T-cell (primary cell): ENCODE measurements at regions not wholly inside any gene's neighbourhood (a gene's known extent, or its start where the extent isn't known, plus 50 kb on each side); places are given as distances from the start of the nearest gene placed in this dataset.
"Not testable (repeated sequence)": the region's sequence is repeated elsewhere in the genome, so short reads cannot be mapped to it uniquely, and the experiment has no call there.

Experiments used
- ATAC-seq, 4 experiments: fragments of 200-7000 bp in 3 of 4; fragments of 150-1000 bp in 1 of 4; cut with Tn5 transposase; replicated peaks in 1 of 4; 1 replicate in 3 of 4; 2 replicates in 1 of 4; pipeline ENCODE4 v1.10.0; 2021; ENCODE audit warnings: moderate library complexity in 3 of 4, mild to moderate bottlenecking in 2 of 4, moderate number of reproducible peaks in 1 of 4
- CTCF ChIA-PET, 2 donors: fragments of 300-600 bp; sonication (Branson Sonifier 250); formaldehyde crosslinking; loops; one replicate each; lab custom pipeline; 2022; ENCODE audit warnings: antibody characterized with exemption in 2 of 2; lab: Charles Lee
- POLR2A ChIA-PET, 2 donors: fragments of 300-600 bp; sonication (Branson Sonifier 250); formaldehyde crosslinking; loops; one replicate each; lab custom pipeline; 2022; ENCODE audit warnings: antibody characterized with exemption in 2 of 2; lab: Charles Lee
- DNase-seq, 35 experiments: peaks; one replicate each; pipeline versions ENCODE4 v3.0.0 to v3.0.0-alpha.2; 2013 to 2023
- H3K27ac ChIP-seq: one replicate; pipeline ENCODE4 v1.5.1; 2013; ENCODE audit warnings: low read length
- H3K27me3 ChIP-seq, 2 experiments: replicated peaks in 1 of 2; 1 replicate in 1 of 2; 2 replicates in 1 of 2; pipeline versions ENCODE4 v1.6.1 to v1.7.0; 2013; ENCODE audit warnings: low read length in 1 of 2, mixed read lengths in 1 of 2; ENCODE audit not compliant: control insufficient read depth in 2 of 2, insufficient read depth in 2 of 2; ENCODE audit errors: extremely low read depth in 1 of 2
- H3K36me3 ChIP-seq, 2 donors: 1 replicate in 1 of 2; 2 replicates in 1 of 2; pipeline versions ENCODE4 v1.6.1 to v1.7.0; 2013; ENCODE audit warnings: low read length in 1 of 2; ENCODE audit not compliant: control insufficient read depth in 2 of 2, insufficient read depth in 1 of 2; ENCODE audit errors: extremely low read depth in 1 of 2
- H3K4me1 ChIP-seq, 2 experiments: 1 replicate in 1 of 2; 2 replicates in 1 of 2; pipeline versions ENCODE4 v1.6.1 to v1.7.0; 2013; ENCODE audit warnings: low read length in 2 of 2, mixed read lengths in 1 of 2; ENCODE audit not compliant: insufficient read depth in 2 of 2, control insufficient read depth in 1 of 2; ENCODE audit errors: extremely low read depth in 1 of 2
- H3K4me3 ChIP-seq, 2 donors: 1 replicate in 1 of 2; 2 replicates in 1 of 2; pipeline versions ENCODE4 v1.5.1 to v1.7.0; 2013; ENCODE audit warnings: mild to moderate bottlenecking in 2 of 2, low read length in 1 of 2, moderate library complexity in 1 of 2; ENCODE audit not compliant: control insufficient read depth in 1 of 2; ENCODE audit errors: extremely low read depth in 1 of 2
- H3K9me3 ChIP-seq: 2 replicates; pipeline ENCODE4 v1.7.0; 2013
- H3K27ac Mint-ChIP-seq, 2 donors: one replicate each; pipeline ENCODE4 v1.8.0; 2020 to 2021; ENCODE audit warnings: mild to moderate bottlenecking in 2 of 2, mixed read lengths in 2 of 2
- H3K27me3 Mint-ChIP-seq, 2 donors: one replicate each; pipeline ENCODE4 v1.8.0; 2021 to 2022; ENCODE audit warnings: mixed read lengths in 2 of 2
- H3K36me3 Mint-ChIP-seq: one replicate; pipeline ENCODE4 v1.8.0; 2021; ENCODE audit warnings: mixed read lengths
- H3K4me1 Mint-ChIP-seq, 3 donors: one replicate each; pipeline ENCODE4 v1.8.0; 2020 to 2022; ENCODE audit warnings: mixed read lengths in 3 of 3, mild to moderate bottlenecking in 1 of 3
- H3K4me3 Mint-ChIP-seq, 3 donors: one replicate each; pipeline ENCODE4 v1.8.0; 2020 to 2022; ENCODE audit warnings: mild to moderate bottlenecking in 3 of 3, mixed read lengths in 3 of 3, moderate library complexity in 3 of 3
- H3K9me3 Mint-ChIP-seq, 3 donors: one replicate each; pipeline ENCODE4 v1.8.0; 2020 to 2022; ENCODE audit warnings: mixed read lengths in 3 of 3
- WGBS: methylation state at CpG from one replicate; pipeline ENCODE4 v1.1.5; 2013; ENCODE audit warnings: missing lambda C conversion rate; ENCODE audit not compliant: insufficient coverage; 5-methylcytosine and 5-hydroxymethylcytosine counted together

DNA sequence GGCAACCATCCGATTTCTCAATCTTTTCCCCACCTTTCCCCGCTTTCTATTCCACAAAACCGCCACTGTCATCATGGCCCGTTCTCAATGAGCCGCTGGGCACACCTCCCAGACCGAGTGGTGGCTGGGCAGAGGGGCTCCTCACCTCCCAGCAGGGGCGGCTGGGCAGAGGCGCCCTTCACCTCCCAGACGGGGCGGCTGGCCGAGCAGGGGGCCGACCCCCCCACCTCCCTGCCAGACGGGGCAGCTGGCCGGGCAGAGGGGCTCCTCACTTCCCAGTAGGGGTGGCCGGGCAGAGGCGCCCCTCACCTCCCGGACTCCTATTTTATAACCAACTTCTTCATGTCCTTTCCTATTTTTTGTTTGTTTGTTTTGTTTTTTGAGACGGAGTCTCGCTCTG, 1096.5 kb downstream of the ZPLD1 start:
- 98% methylated on average over 10 of the region's 19 CpGs for WGBS
- H3K9me3 ChIP-seq, H3K27me3 Mint-ChIP-seq, H3K4me3 ChIP-seq, H3K36me3 Mint-ChIP-seq, H3K4me3 Mint-ChIP-seq, H3K27ac Mint-ChIP-seq, CTCF ChIA-PET, ATAC-seq, H3K27ac ChIP-seq, H3K27me3 ChIP-seq, H3K4me1 Mint-ChIP-seq, H3K4me1 ChIP-seq, DNase-seq, H3K9me3 Mint-ChIP-seq, POLR2A ChIA-PET, H3K36me3 ChIP-seq: not testable (repeated sequence)

DNA sequence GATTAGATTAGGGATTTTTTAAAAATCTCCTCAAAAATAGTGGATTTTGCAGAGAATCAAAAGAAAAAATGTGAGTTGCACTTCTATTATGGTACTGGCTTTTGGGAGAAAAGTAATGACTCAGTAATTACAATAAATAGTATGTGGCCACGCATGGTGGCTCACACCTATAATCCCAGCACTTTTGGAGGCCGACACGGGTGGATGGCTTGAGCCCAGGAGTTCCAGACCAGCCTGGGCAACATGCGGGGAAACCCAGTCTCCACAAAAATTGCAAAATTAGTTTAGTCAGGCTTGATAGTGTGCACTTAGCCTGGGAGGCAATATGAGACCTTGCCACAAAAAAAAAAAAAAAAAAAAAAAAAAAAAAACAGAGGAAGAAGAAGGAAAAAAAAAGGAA, 1098.2 kb downstream of the ZPLD1 start:
- Mint-ChIP-seq H3K27me3 (no peaks in the 10 kb centered on the region), H3K36me3 (no peaks in the 10 kb centered on the region), H3K27ac (no peak overlapping the region), H3K9me3 (no peaks in the 10 kb centered on the region), H3K4me3 (no peak overlapping the region), H3K4me1 (no peaks in the 10 kb centered on the region)
- no CpG with 5 or more reads among the region's 4 CpGs for WGBS
- ATAC-seq: no peak
- H3K27ac ChIP-seq: no peak overlapping the region
- no peaks in the 10 kb centered on the region for H3K9me3 ChIP-seq
- DNase-seq: no peak
- no peaks in the 10 kb centered on the region for H3K36me3 ChIP-seq
- POLR2A ChIA-PET: no interaction called here
- no peaks in the 10 kb centered on the region for H3K4me1 ChIP-seq
- CTCF ChIA-PET: no interaction called here
- no peak overlapping the region for H3K4me3 ChIP-seq
- no peaks in the 10 kb centered on the region for H3K27me3 ChIP-seq

DNA sequence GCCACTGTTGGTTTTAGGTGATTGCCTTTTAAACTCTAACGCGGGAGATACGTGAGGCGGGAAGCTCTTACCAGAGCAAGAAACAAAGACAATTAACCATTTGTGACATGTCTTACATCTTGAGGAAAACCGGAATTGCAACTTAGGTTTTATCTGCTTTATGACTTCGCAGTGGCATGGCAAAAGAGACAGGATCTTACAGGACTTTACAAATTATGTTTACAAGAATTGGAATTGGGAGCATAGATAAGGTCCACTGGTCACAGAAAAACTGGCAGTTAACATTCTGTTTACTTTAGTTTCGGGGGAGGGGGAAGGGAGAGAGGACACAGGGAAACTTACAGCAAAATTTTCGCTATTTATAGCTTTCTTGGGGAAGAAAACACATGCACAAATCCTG, 1119.6 kb downstream of the ZPLD1 start:
- ATAC-seq (no peak), DNase-seq (no peak)
- H3K27ac ChIP-seq: no peak overlapping the region
- CTCF ChIA-PET: no interaction called here
- H3K36me3 ChIP-seq: no peaks in the 10 kb centered on the region
- no peak overlapping the region for H3K4me3 ChIP-seq
- Mint-ChIP-seq H3K4me1 (no peaks in the 10 kb centered on the region), H3K36me3 (no peaks in the 10 kb centered on the region), H3K4me3 (no peak overlapping the region), H3K9me3 (peaks cover 0 to 15% (median 2%) of the 10 kb centered on the region in 3 donors), H3K27ac (no peak overlapping the region), H3K27me3 (no peaks in the 10 kb centered on the region)
- no peaks in the 10 kb centered on the region for H3K27me3 ChIP-seq
- no peaks in the 10 kb centered on the region for H3K9me3 ChIP-seq
- WGBS: 88% methylated on average over 4 of the region's 8 CpGs
- POLR2A ChIA-PET: no interaction called here
- no peaks in the 10 kb centered on the region for H3K4me1 ChIP-seq

DNA sequence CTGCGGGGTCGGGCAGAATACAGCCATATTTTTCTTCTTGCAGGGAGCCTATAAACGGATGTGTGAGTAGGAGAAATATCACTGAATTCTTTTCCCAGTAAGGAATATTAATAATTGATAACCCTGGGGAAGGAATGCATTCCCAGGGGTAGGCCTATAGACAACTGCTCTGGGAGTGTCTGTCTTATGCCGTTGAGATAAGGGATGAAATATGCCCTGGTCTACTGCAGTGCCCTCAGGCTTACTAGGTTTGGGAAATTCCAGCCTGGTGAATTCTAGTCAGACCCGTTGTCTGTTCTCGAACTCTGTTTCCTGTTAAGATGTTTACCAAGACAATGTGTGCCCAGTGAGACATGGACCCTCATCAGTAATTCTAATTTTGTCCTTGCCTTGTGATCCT, 1129.3 kb downstream of the ZPLD1 start:
- POLR2A ChIA-PET: not testable (repeated sequence)
- H3K9me3 Mint-ChIP-seq: peaks cover 8 to 15% (median 14%) of the 10 kb centered on the region in 3 donors
- WGBS: 78% methylated on average over 3 of the region's 6 CpGs

DNA sequence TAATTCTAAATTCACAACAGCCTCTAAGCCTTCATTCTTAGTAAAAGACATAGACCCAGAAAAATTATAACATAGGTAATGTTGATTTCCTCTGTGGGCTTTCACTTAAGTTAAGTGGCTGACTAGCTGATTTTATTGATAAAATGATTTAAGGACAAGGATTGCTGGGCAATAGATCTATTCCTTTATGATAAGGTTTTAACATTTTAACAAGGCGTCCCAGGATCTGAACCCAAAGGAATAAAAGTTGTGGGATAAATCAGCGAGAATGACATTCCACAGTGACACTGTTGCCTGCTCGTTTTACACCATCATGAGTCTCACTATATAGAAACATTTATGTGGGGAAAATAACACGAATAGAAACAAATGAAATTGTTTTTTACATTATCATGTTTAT, 1151.0 kb downstream of the ZPLD1 start:
- H3K9me3 Mint-ChIP-seq: peaks cover 2 to 14% (median 13%) of the 10 kb centered on the region in 3 donors
- no peaks in the 10 kb centered on the region for H3K36me3 Mint-ChIP-seq
- ChIA-PET POLR2A (no interaction called here), CTCF (no interaction called here)
- no peak for DNase-seq
- Histone ChIP-seq H3K27me3 (no peaks in the 10 kb centered on the region), H3K4me3 (no peak overlapping the region), H3K9me3 (peaks cover 2% of the 10 kb centered on the region), H3K27ac (no peak overlapping the region), H3K4me1 (no peaks in the 10 kb centered on the region), H3K36me3 (no peaks in the 10 kb centered on the region)
- no peak for ATAC-seq
- H3K4me3 Mint-ChIP-seq: no peak overlapping the region
- no peaks in the 10 kb centered on the region for H3K27me3 Mint-ChIP-seq
- WGBS: no CpG with 5 or more reads among the region's 4 CpGs
- H3K4me1 Mint-ChIP-seq: no peaks in the 10 kb centered on the region
- H3K27ac Mint-ChIP-seq: no peak overlapping the region

More for the DNA sequence above, 1129.3 kb downstream of the ZPLD1 start:
- H3K27me3 Mint-ChIP-seq, H3K4me3 Mint-ChIP-seq, DNase-seq, H3K4me1 Mint-ChIP-seq, H3K27me3 ChIP-seq, H3K4me1 ChIP-seq, H3K9me3 ChIP-seq, H3K36me3 Mint-ChIP-seq, H3K27ac ChIP-seq, H3K27ac Mint-ChIP-seq, H3K36me3 ChIP-seq, H3K4me3 ChIP-seq, CTCF ChIA-PET, ATAC-seq: not testable (repeated sequence)

DNA sequence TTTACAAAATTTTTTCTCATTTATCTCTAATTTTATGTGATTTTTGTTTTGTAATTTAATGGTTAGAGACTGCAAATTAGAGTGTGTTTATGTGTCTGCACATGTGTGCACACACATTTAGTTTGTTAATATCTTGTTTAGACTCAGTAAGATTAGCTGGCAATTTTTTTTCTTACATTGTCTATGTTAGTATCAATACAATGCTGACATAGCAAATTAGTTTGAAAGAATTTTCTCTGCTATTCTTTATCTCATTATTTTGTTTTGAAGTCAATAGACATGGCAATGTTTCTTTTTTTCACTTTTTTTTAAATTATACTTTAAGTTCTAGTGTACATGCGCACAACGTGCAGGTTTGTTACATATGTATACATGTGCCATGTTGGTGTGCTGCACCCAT, 1155.0 kb downstream of the ZPLD1 start:
- Histone ChIP-seq H3K9me3 (no peaks in the 10 kb centered on the region), H3K4me1 (no peaks in the 10 kb centered on the region), H3K27me3 (no peaks in the 10 kb centered on the region), H3K27ac (no peak overlapping the region), H3K4me3 (no peak overlapping the region), H3K36me3 (no peaks in the 10 kb centered on the region)
- Mint-ChIP-seq H3K27ac (no peak overlapping the region), H3K9me3 (peaks cover 0 to 10% (median 8%) of the 10 kb centered on the region in 3 donors), H3K27me3 (no peaks in the 10 kb centered on the region), H3K4me1 (no peaks in the 10 kb centered on the region), H3K4me3 (no peak overlapping the region), H3K36me3 (no peaks in the 10 kb centered on the region)
- CTCF ChIA-PET: no interaction called here
- POLR2A ChIA-PET: no interaction called here
- no CpG with 5 or more reads among the region's 2 CpGs for WGBS
- ATAC-seq: no peak
- DNase-seq: no peak

DNA sequence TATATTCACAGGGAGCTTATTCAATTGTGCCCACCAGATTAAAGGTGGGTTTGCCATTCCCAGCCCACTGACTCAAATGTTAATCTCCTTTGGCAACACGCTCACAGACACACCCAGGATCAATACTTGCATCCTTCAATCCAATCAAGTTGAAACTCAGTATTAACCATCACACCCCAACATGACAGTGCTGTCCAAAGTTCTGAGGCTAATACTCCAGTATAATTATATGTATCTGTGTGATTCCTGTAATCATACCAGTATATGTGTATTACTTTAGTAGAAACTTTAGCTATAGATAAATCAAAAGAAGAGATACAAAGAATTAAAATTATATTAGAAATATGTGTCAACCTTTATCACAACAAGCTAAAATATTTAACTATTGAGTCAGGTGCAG, 1166.0 kb downstream of the ZPLD1 start:
- peaks cover 0 to 25% (median 3%) of the 10 kb centered on the region in 3 donors for H3K9me3 Mint-ChIP-seq
- no peak overlapping the region for H3K4me3 Mint-ChIP-seq
- H3K4me1 Mint-ChIP-seq: no peaks in the 10 kb centered on the region
- no peaks in the 10 kb centered on the region for H3K36me3 Mint-ChIP-seq
- CTCF ChIA-PET: interaction anchor here in 1 of 2 donors (0.6 kb wide), 1 partner anchor 12 kb away, joined by 3 read pairs; no protein-coding TSS in a partner anchor
- DNase-seq (no peak), ATAC-seq (no peak)
- no CpG with 5 or more reads among the region's 1 CpG for WGBS
- no peak overlapping the region for H3K4me3 ChIP-seq
- no peaks in the 10 kb centered on the region for H3K9me3 ChIP-seq
- H3K27ac ChIP-seq: no peak overlapping the region
- POLR2A ChIA-PET: no interaction called here
- H3K27ac Mint-ChIP-seq: no peak overlapping the region
- no peaks in the 10 kb centered on the region for H3K4me1 ChIP-seq
- no peaks in the 10 kb centered on the region for H3K27me3 ChIP-seq
- no peaks in the 10 kb centered on the region for H3K36me3 ChIP-seq
- H3K27me3 Mint-ChIP-seq: no peaks in the 10 kb centered on the region
